ENCODE measurements at regions not wholly inside any gene's neighbourhood (a gene's known extent, or its start where the extent isn't known, plus 50 kb on each side); places are given as distances from the start of the nearest gene placed in this dataset.
"Not testable (repeated sequence)": the region's sequence is repeated elsewhere in the genome, so short reads cannot be mapped to it uniquely, and the experiment has no call there.

- Mint-ChIP-seq H3K4me3 (no peak overlapping the region), H3K27me3 (no peaks in the 10 kb centered on the region), H3K36me3 (no peaks in the 10 kb centered on the region), H3K9me3 (peaks cover 8% of the 10 kb centered on the region), H3K27ac (no peak overlapping the region), H3K4me1 (ENCODE audit: unreplicated experiment) (peaks cover 18% of the 10 kb centered on the region)
- DNase-seq (ENCODE audit: extremely low spot score, unreplicated experiment), result peak; percentile 2
- no peak for TF ChIP-seq CTCF (conservative IDR thresholded peaks at IDR 0.05)
Measured at GRCh38 chrX:830532-830931, 199.9 kb downstream of the SHOX start.

- Mint-ChIP-seq H3K27ac (no peak overlapping the region), H3K4me1 (ENCODE audit: unreplicated experiment) (peaks cover 18% of the 10 kb centered on the region), H3K4me3 (no peak overlapping the region), H3K27me3 (no peaks in the 10 kb centered on the region), H3K36me3 (no peaks in the 10 kb centered on the region), H3K9me3 (peaks cover 8% of the 10 kb centered on the region)
- TF ChIP-seq CTCF (conservative IDR thresholded peaks at IDR 0.05), result no peak
- no peak for DNase-seq (ENCODE audit: extremely low spot score, unreplicated experiment)
Measured at GRCh38 chrX:829145-829544, 198.6 kb downstream of the SHOX start.

- no peak overlapping the region for H3K27ac Mint-ChIP-seq
- no peak overlapping the region for H3K4me3 Mint-ChIP-seq
- no peak for TF ChIP-seq CTCF (conservative IDR thresholded peaks at IDR 0.05)
- peaks cover 18% of the 10 kb centered on the region for H3K4me1 Mint-ChIP-seq (ENCODE audit: unreplicated experiment)
- no peaks in the 10 kb centered on the region for H3K27me3 Mint-ChIP-seq
- H3K36me3 Mint-ChIP-seq, result no peaks in the 10 kb centered on the region
- peaks cover 8% of the 10 kb centered on the region for H3K9me3 Mint-ChIP-seq
- DNase-seq (ENCODE audit: extremely low spot score, unreplicated experiment), result no peak
Measured at GRCh38 chrX:828411-828959, 197.9 kb downstream of the SHOX start.

- peak overlapping the region; percentile 39 for H3K4me3 Mint-ChIP-seq
- no peak for TF ChIP-seq CTCF (conservative IDR thresholded peaks at IDR 0.05)
Measured at GRCh38 chrX:826448-826847, 195.9 kb downstream of the SHOX start.

GRCh38 chrX:825991-826390, 195.4 kb downstream of the SHOX start:
- peak; percentile 6 for DNase-seq (ENCODE audit: extremely low spot score, unreplicated experiment)
- peak overlapping the region; percentile 39 for H3K4me3 Mint-ChIP-seq
- no peaks in the 10 kb centered on the region for H3K36me3 Mint-ChIP-seq
- no peak for TF ChIP-seq CTCF (conservative IDR thresholded peaks at IDR 0.05)
- H3K27me3 Mint-ChIP-seq, result no peaks in the 10 kb centered on the region
- peaks cover 4% of the 10 kb centered on the region for H3K9me3 Mint-ChIP-seq
- peaks cover 14% of the 10 kb centered on the region for H3K4me1 Mint-ChIP-seq (ENCODE audit: unreplicated experiment)
- H3K27ac Mint-ChIP-seq, result no peak overlapping the region

More at GRCh38 chrX:826448-826847, 195.9 kb downstream of the SHOX start:
- peaks cover 18% of the 10 kb centered on the region for H3K4me1 Mint-ChIP-seq (ENCODE audit: unreplicated experiment)
- no peak for DNase-seq (ENCODE audit: extremely low spot score, unreplicated experiment)
- no peaks in the 10 kb centered on the region for H3K36me3 Mint-ChIP-seq
- peaks cover 8% of the 10 kb centered on the region for H3K9me3 Mint-ChIP-seq
- peak overlapping the region; percentile 46 for H3K27ac Mint-ChIP-seq
- H3K27me3 Mint-ChIP-seq, result no peaks in the 10 kb centered on the region

GRCh38 chrX:823073-823472, 192.5 kb downstream of the SHOX start:
- not testable (repeated sequence) for H3K9me3 Mint-ChIP-seq, H3K27me3 Mint-ChIP-seq, H3K27ac Mint-ChIP-seq, H3K36me3 Mint-ChIP-seq, H3K4me3 Mint-ChIP-seq
- peak; percentile 42 for DNase-seq (ENCODE audit: extremely low spot score, unreplicated experiment)
- peaks cover 10% of the 10 kb centered on the region for H3K4me1 Mint-ChIP-seq (ENCODE audit: unreplicated experiment)

All from type B pancreatic cell (in vitro differentiated cells).